Psoas muscle (tissue), 7 donors: ENCODE measurements at regions not wholly inside any gene's neighbourhood (a gene's known extent, or its start where the extent isn't known, plus 50 kb on each side); places are given as distances from the start of the nearest gene placed in this dataset.

ENCODE experiments used
- ATAC-seq, 4 donors: fragments of 200-7000 bp; cut with Tn5 transposase; one replicate each; pipeline ENCODE4 v1.9.1; 2020; ENCODE audit warnings: moderate library complexity in 3 of 4, mild to moderate bottlenecking in 2 of 4
- DNase-seq, 2 donors: peaks; one replicate each; pipeline ENCODE4 v3.0.0-alpha.2; 2020
- H3K27ac ChIP-seq: fragments of 200-600 bp; one replicate; pipeline ENCODE4 v1.8.0; 2022
- H3K27me3 ChIP-seq, 3 donors: fragments of 200-600 bp in 1 of 3; one replicate each; pipeline versions ENCODE4 v1.6.1 to v1.8.0; 2013 to 2022; ENCODE audit warnings: low read length in 2 of 3, mild to moderate bottlenecking in 2 of 3, moderate library complexity in 1 of 3; ENCODE audit not compliant: insufficient read depth in 3 of 3
- H3K36me3 ChIP-seq, 2 donors: fragments of 200-600 bp in 1 of 2; one replicate each; pipeline versions ENCODE4 v1.6.1 to v1.8.0; 2013 to 2022; ENCODE audit warnings: low read depth in 1 of 2, mild to moderate bottlenecking in 1 of 2, moderate library complexity in 1 of 2; ENCODE audit not compliant: insufficient read depth in 1 of 2
- H3K4me1 ChIP-seq: fragments of 200-600 bp; one replicate; pipeline ENCODE4 v1.8.0; 2022
- H3K4me3 ChIP-seq: fragments of 200-600 bp; one replicate; pipeline ENCODE4 v1.8.0; 2022; ENCODE audit warnings: mild to moderate bottlenecking
- H3K9me3 ChIP-seq: fragments of 200-600 bp; one replicate; pipeline ENCODE4 v1.8.0; 2022
- WGBS, 3 donors: extraction: QIAGEN DNeasy Blood & Tissue Kit; methylation state at CpG; one replicate each; pipeline versions ENCODE4 v1.1.6 to v1.1.7; 2013; 5-methylcytosine and 5-hydroxymethylcytosine counted together
- intact Hi-C, 2 donors: fragments of 100-400 bp; cut with DNase I; formaldehyde crosslinking; loops; one replicate each; pipeline versions ENCODE4 v1.11.0 to v1.14.2; 2022
- TF ChIP-seq, protein P1 (sequence below): fragments of 200-600 bp; IDR thresholded peaks from one replicate; pipeline ENCODE4 v1.8.0; 2022; ENCODE audit warnings: antibody characterized with exemption
- donor health status: healthy with polysubstance abuse.
- donor health status: DM: no; HTN: no; CAD: no; lungs with moderate emphysema.
- donor health status: Bipolar disorder and iron deficiency.
- donor health status: healthy.
- donor health status: DM: yes; HTN: yes; CAD: no.
- donor health status: DM: no; HTN: no; CAD: no.
- donor health status: DM: yes; HTN: yes; CAD: no.

DNA sequence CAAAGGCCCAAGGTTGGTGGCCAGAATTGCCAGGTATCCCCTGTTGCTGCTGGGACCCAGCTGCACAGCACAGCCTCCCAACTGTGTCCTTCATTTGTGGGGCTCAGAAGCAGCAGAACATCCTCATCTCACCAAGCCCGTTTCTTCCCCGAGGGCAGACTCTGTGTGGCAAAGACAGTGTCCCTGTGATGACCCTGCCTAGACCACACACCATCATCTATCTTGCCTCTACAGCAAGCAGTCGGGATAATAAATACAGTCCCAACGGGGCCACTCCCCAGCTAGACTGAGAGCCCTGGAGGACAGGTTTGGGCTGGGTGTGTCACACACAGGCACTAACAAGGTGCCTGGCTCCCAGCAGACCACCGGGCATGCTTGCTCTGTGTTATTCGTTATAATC lies 93.4 kb downstream of the PTGR3 start:
- intact Hi-C loops, result no loop called here
- H3K4me3 ChIP-seq, result no peak overlapping the region
- no peaks in the 10 kb centered on the region for H3K36me3 ChIP-seq
- DNase-seq (no peak), ATAC-seq (no peak)
- H3K4me1 ChIP-seq, result no peaks in the 10 kb centered on the region
- TF ChIP-seq, protein P1, sequence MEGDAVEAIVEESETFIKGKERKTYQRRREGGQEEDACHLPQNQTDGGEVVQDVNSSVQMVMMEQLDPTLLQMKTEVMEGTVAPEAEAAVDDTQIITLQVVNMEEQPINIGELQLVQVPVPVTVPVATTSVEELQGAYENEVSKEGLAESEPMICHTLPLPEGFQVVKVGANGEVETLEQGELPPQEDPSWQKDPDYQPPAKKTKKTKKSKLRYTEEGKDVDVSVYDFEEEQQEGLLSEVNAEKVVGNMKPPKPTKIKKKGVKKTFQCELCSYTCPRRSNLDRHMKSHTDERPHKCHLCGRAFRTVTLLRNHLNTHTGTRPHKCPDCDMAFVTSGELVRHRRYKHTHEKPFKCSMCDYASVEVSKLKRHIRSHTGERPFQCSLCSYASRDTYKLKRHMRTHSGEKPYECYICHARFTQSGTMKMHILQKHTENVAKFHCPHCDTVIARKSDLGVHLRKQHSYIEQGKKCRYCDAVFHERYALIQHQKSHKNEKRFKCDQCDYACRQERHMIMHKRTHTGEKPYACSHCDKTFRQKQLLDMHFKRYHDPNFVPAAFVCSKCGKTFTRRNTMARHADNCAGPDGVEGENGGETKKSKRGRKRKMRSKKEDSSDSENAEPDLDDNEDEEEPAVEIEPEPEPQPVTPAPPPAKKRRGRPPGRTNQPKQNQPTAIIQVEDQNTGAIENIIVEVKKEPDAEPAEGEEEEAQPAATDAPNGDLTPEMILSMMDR, result no peak
- no peaks in the 10 kb centered on the region for H3K27me3 ChIP-seq
- H3K9me3 ChIP-seq, result no peaks in the 10 kb centered on the region
- 58 to 63% (median 62%) methylated on average over 6 of the region's 6 CpGs for WGBS, 3 donors
- H3K27ac ChIP-seq, result no peak overlapping the region
